HCT116 (cell line): ENCODE measurements at regions not wholly inside any gene's neighbourhood (a gene's known extent, or its start where the extent isn't known, plus 50 kb on each side); places are given as distances from the start of the nearest gene placed in this dataset.

Experiments used
- ATAC-seq: fragments of 200-7000 bp; cut with Tn5 transposase; 2 replicates; pipeline ENCODE4 v1.9.1; 2020; ENCODE audit warnings: mild to moderate bottlenecking, moderate library complexity
- BruUV-seq: library from RNA; stranded (reverse); fragments of 400-500 nt; replicated peaks from 2 replicates; lab custom pipeline; 2021; lab: Mats Ljungman, UMichigan
- CTCF ChIA-PET: fragments of 300-600 bp; sonication (Branson Sonifier 250); formaldehyde crosslinking; loops from one replicate; lab custom pipeline; 2021; ENCODE audit warnings: antibody characterized with exemption; lab: Charles Lee
- POLR2A ChIA-PET: fragments of 300-600, 350-600 bp; sonication (Branson Sonifier 250); formaldehyde crosslinking; loops from one replicate; lab custom pipeline; 2021; ENCODE audit warnings: antibody characterized with exemption; lab: Charles Lee
- RAD21 ChIA-PET, 2 experiments: fragments of 300-600 bp; sonication (Branson Sonifier 250); formaldehyde crosslinking; loops; one replicate each; lab custom pipeline; 2023; ENCODE audit warnings: low total read pairs in 2 of 2; ENCODE audit not compliant: uncharacterized antibody in 2 of 2, unreplicated experiment in 2 of 2, low non-redundant PET in 1 of 2; lab: Charles Lee
- DNase-seq: peaks from one replicate; pipeline ENCODE4 v3.0.0-alpha.2; 2010; ENCODE audit warnings: low read depth, low spot score
- H2AFZ ChIP-seq: fragments of 200-600 bp; shearing (Covaris generic), sonication (generic); 2 replicates; pipeline ENCODE4 v1.6.1; 2017; ENCODE audit warnings: low read depth, mixed run types, mixed read lengths, antibody characterized with exemption, low read length; ENCODE audit not compliant: poor library complexity, severe bottlenecking
- H3K27ac ChIP-seq: 2 replicates; pipeline ENCODE4 v1.5.1; 2012; ENCODE audit warnings: low read depth, low read length
- H3K27me3 ChIP-seq: fragments of 200-600 bp; sonication (generic); 2 replicates; pipeline ENCODE4 v1.6.1; 2016; ENCODE audit warnings: mixed run types, low read length, mixed read lengths; ENCODE audit not compliant: insufficient read depth
- H3K36me3 ChIP-seq, 2 experiments: fragments of 200-500 bp in 1 of 2; fragments of 200-600 bp in 1 of 2; sonication (Bioruptor generic) in 1 of 2; sonication (generic) in 1 of 2; 2 replicates each; pipeline versions ENCODE4 v1.5.1 to v1.6.1; 2014 to 2016; ENCODE audit warnings: low read length in 2 of 2, inconsistent platforms in 1 of 2, mixed read lengths in 1 of 2, mixed run types in 1 of 2; ENCODE audit not compliant: insufficient read depth in 2 of 2, control insufficient read depth in 1 of 2
- H3K4me1 ChIP-seq, 2 experiments: fragments of 200-600 bp in 1 of 2; sonication (generic) in 1 of 2; 2 replicates each; pipeline versions ENCODE4 v1.5.1 to v1.6.1; 2012 to 2017; ENCODE audit warnings: low read length in 2 of 2, inconsistent platforms in 1 of 2, mild to moderate bottlenecking in 1 of 2, mixed read lengths in 1 of 2, mixed run types in 1 of 2, moderate library complexity in 1 of 2; ENCODE audit not compliant: insufficient read depth in 2 of 2, control insufficient read depth in 1 of 2
- H3K4me2 ChIP-seq: fragments of 200-600 bp; sonication (generic); 2 replicates; pipeline ENCODE4 v1.6.1; 2017; ENCODE audit warnings: mixed run types, low read length, mixed read lengths
- H3K4me3 ChIP-seq, 2 experiments: fragments of 200-600 bp in 1 of 2; sonication (generic) in 1 of 2; replicated peaks in 1 of 2; 2 replicates each; pipeline ENCODE4 v1.5.1; 2011 to 2016; ENCODE audit warnings: low read length in 2 of 2, control low read depth in 1 of 2, low read depth in 1 of 2, mild to moderate bottlenecking in 1 of 2, mixed read lengths in 1 of 2, mixed run types in 1 of 2
- H3K79me2 ChIP-seq: fragments of 200-600 bp; sonication (generic); 2 replicates; pipeline ENCODE4 v1.6.1; 2017; ENCODE audit warnings: mild to moderate bottlenecking, mixed run types, low read length, moderate library complexity, mixed read lengths; ENCODE audit not compliant: insufficient read depth
- H3K9ac ChIP-seq: fragments of 200-600 bp; sonication (generic); 2 replicates; pipeline ENCODE4 v1.6.1; 2016; ENCODE audit warnings: low read length, mixed read lengths
- H3K9me2 ChIP-seq: fragments of 200-600 bp; sonication (generic), shearing (Covaris generic); 2 replicates; pipeline ENCODE4 v1.6.1; 2017; ENCODE audit warnings: mixed run types, mild to moderate bottlenecking, moderate library complexity; ENCODE audit not compliant: insufficient read depth
- H3K9me3 ChIP-seq, 2 experiments: fragments of 200-500 bp in 1 of 2; fragments of 200-600 bp in 1 of 2; sonication (Bioruptor generic) in 1 of 2; sonication (generic) in 1 of 2; 2 replicates each; pipeline ENCODE4 v1.6.1; 2014 to 2017; ENCODE audit warnings: low read length in 2 of 2, mixed read lengths in 2 of 2, inconsistent platforms in 1 of 2, low read depth in 1 of 2, mild to moderate bottlenecking in 1 of 2, mixed run types in 1 of 2, moderate library complexity in 1 of 2; ENCODE audit not compliant: control insufficient read depth in 1 of 2, insufficient read depth in 1 of 2
- H4K20me1 ChIP-seq: fragments of 200-600 bp; sonication (generic), shearing (Covaris generic); 2 replicates; pipeline ENCODE4 v1.6.1; 2017; ENCODE audit warnings: mixed run types, mild to moderate bottlenecking, moderate library complexity; ENCODE audit not compliant: insufficient read depth
- CBX3 ChIP-seq: IDR thresholded peaks from 2 replicates; pipeline ENCODE4 v1.6.1; 2012; ENCODE audit warnings: low read depth
- EGR1 ChIP-seq: IDR thresholded peaks from 2 replicates; pipeline ENCODE4 v1.6.1; 2012; ENCODE audit warnings: low read depth
- ELF1 ChIP-seq: IDR thresholded peaks from 2 replicates; pipeline ENCODE4 v1.6.1; 2012; ENCODE audit warnings: low read depth, borderline replicate concordance
- EZH2 ChIP-seq: fragments of 200-600 bp; sonication (generic); IDR thresholded peaks from 2 replicates; pipeline ENCODE4 v1.6.1; 2017; ENCODE audit warnings: antibody characterized with exemption, mixed run types
- JUND ChIP-seq: IDR thresholded peaks from 2 replicates; pipeline ENCODE4 v1.6.1; 2012
- POLR2AphosphoS5 ChIP-seq: IDR thresholded peaks from 2 replicates; pipeline ENCODE4 v1.6.1; 2011; ENCODE audit warnings: mild to moderate bottlenecking, low read depth, low read length, moderate library complexity
- SIN3A ChIP-seq: IDR thresholded peaks from 2 replicates; pipeline ENCODE4 v1.6.1; 2012; ENCODE audit warnings: low read depth
- SP1 ChIP-seq: IDR thresholded peaks from 2 replicates; pipeline ENCODE4 v1.6.1; 2012; ENCODE audit warnings: low read depth
- YY1 ChIP-seq: IDR thresholded peaks from 2 replicates; pipeline ENCODE4 v1.6.1; 2011; ENCODE audit warnings: low read length, low read depth, moderate library complexity, mild to moderate bottlenecking; ENCODE audit not compliant: insufficient replicate concordance; ENCODE audit errors: extremely low read depth
- intact Hi-C: fragments of 100-400 bp; cut with micrococcal nuclease; formaldehyde crosslinking; loops from 2 replicates; pipeline ENCODE4 v1.10.0; 2022
- TF ChIP-seq, protein P1 (sequence below): IDR thresholded peaks from 2 replicates; pipeline ENCODE4 v1.6.1; 2012; ENCODE audit warnings: low read depth
- TF ChIP-seq, protein P2 (sequence below): IDR thresholded peaks from 2 replicates; pipeline ENCODE4 v1.6.1; 2012

GRCh38 chr10:16231176-16231575 lies 205.6 kb upstream of the PTER start:
- H4K20me1 ChIP-seq: no peaks in the 10 kb centered on the region
- H3K4me2 ChIP-seq: no peak overlapping the region
- no peak overlapping the region for H3K4me3 ChIP-seq
- peaks cover 25% of the 10 kb centered on the region; the same call in 1 of the 2 replicates for H3K27me3 ChIP-seq
- intact Hi-C loops: no loop called here
- H3K4me1 ChIP-seq: no peaks in the 10 kb centered on the region
- POLR2A ChIA-PET: no interaction called here
- H3K9me3 ChIP-seq: no peaks in the 10 kb centered on the region
- ATAC-seq (no peak), DNase-seq (no peak)
- H3K9ac ChIP-seq: no peak overlapping the region
- H3K9me2 ChIP-seq: no peaks in the 10 kb centered on the region
- H3K36me3 ChIP-seq: no peaks in the 10 kb centered on the region
- no peak overlapping the region for H3K27ac ChIP-seq
- H3K79me2 ChIP-seq: no peaks in the 10 kb centered on the region
- BruUV-seq: no TSS peak
- RAD21 ChIA-PET: no interaction called here
- TF ChIP-seq, protein P1, sequence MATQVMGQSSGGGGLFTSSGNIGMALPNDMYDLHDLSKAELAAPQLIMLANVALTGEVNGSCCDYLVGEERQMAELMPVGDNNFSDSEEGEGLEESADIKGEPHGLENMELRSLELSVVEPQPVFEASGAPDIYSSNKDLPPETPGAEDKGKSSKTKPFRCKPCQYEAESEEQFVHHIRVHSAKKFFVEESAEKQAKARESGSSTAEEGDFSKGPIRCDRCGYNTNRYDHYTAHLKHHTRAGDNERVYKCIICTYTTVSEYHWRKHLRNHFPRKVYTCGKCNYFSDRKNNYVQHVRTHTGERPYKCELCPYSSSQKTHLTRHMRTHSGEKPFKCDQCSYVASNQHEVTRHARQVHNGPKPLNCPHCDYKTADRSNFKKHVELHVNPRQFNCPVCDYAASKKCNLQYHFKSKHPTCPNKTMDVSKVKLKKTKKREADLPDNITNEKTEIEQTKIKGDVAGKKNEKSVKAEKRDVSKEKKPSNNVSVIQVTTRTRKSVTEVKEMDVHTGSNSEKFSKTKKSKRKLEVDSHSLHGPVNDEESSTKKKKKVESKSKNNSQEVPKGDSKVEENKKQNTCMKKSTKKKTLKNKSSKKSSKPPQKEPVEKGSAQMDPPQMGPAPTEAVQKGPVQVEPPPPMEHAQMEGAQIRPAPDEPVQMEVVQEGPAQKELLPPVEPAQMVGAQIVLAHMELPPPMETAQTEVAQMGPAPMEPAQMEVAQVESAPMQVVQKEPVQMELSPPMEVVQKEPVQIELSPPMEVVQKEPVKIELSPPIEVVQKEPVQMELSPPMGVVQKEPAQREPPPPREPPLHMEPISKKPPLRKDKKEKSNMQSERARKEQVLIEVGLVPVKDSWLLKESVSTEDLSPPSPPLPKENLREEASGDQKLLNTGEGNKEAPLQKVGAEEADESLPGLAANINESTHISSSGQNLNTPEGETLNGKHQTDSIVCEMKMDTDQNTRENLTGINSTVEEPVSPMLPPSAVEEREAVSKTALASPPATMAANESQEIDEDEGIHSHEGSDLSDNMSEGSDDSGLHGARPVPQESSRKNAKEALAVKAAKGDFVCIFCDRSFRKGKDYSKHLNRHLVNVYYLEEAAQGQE: no peak
- TF ChIP-seq ELF1 (no peak), EGR1 (no peak), EZH2 (no peak), SP1 (no peak)
- no peak overlapping the region for H2AFZ ChIP-seq
- CTCF ChIA-PET: no interaction called here

DNA sequence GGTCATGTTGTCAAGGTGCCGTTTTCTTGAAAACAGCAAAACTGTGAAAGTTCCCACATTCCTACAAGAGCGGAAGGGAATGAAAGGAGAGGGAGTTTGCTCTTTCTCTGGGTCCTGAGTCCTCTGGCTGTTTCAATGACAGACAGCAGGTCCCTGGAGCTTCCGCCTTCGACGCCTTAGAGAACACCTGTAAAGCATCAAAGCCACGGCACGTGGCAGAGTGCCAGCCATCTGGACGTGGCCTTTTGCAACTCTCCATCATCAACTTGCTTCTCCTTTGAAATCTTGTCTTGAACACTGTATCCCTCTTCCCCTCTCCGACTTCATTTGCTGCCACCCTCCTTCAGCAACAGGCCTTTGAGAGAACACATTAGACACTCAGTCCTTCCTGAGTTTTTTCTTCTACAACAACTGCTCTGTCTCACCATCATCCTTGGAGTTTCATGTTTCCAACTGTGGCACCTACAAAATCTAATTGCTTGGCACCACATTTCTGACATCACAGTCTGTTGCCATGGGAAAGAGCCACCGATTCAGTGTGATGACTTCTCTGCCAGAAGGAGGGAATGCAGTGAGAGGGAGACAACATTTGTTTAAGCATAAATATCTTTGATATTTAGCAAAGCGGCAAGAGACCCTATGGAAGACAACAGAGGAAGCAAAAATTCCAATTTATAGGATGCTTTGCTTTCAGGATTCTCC lies 204.9 kb upstream of the PTER start:
- Histone ChIP-seq H3K9ac (no peak overlapping the region), H3K27ac (no peak overlapping the region), H2AFZ (no peak overlapping the region), H3K9me3 (no peaks in the 10 kb centered on the region), H3K79me2 (no peaks in the 10 kb centered on the region), H3K4me3 (no peak overlapping the region), H4K20me1 (no peaks in the 10 kb centered on the region), H3K27me3 (peaks cover 32% of the 10 kb centered on the region; the same call in 1 of the 2 replicates), H3K36me3 (no peaks in the 10 kb centered on the region), H3K4me1 (no peaks in the 10 kb centered on the region), H3K9me2 (no peaks in the 10 kb centered on the region), H3K4me2 (no peak overlapping the region)
- RAD21 ChIA-PET: no interaction called here
- no peak for ATAC-seq
- no peak for DNase-seq
- POLR2A ChIA-PET: no interaction called here
- CTCF ChIA-PET: no interaction called here
- no peak for TF ChIP-seq POLR2AphosphoS5
- TF ChIP-seq, protein P2, sequence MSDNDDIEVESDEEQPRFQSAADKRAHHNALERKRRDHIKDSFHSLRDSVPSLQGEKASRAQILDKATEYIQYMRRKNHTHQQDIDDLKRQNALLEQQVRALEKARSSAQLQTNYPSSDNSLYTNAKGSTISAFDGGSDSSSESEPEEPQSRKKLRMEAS: no peak
- TF ChIP-seq SIN3A: no peak
- no peak for TF ChIP-seq CBX3
- no peak for TF ChIP-seq ELF1
- TF ChIP-seq YY1: no peak
- no peak for TF ChIP-seq JUND
- no peak for TF ChIP-seq SP1
- TF ChIP-seq, protein P1: no peak
- no TSS peak for BruUV-seq
- intact Hi-C loops: no loop called here
